PC-9 (cell line): ENCODE measurements at regions not wholly inside any gene's neighbourhood (a gene's known extent, or its start where the extent isn't known, plus 50 kb on each side); places are given as distances from the start of the nearest gene placed in this dataset.

ENCODE experiments used
- EZH2 ChIP-seq: fragments of 200-600 bp; sonication (generic); IDR thresholded peaks from 2 replicates; pipeline ENCODE4 v1.8.0; 2017; ENCODE audit warnings: antibody characterized with exemption, low read depth
- TF ChIP-seq, protein P1 (sequence below): fragments of 200-600 bp; sonication (generic); conservative IDR thresholded peaks from 2 replicates; pipeline ENCODE4 v1.6.1; 2017; ENCODE audit warnings: mixed run types, antibody characterized with exemption, mild to moderate bottlenecking, moderate library complexity

DNA sequence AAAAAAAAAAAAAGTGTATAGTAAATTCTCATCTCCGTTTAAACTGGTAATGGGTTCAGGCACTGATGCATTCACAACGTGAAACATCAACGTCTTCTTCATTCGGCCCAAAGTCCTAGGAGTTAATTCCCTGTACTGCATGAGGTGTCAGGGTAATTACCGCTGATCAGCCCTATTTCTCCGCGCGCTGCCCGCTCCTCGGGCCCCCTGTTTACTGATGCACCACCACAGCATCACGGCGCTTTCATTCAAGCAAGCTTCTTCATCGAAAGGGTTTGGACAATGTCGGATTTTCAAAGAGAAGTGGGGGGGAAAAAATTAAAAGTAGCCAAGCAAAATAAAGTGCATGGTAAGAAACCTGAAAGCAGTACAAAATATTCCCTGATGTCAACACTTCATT, 352.0 kb upstream of the POU3F3 start:
- TF ChIP-seq, protein P1, sequence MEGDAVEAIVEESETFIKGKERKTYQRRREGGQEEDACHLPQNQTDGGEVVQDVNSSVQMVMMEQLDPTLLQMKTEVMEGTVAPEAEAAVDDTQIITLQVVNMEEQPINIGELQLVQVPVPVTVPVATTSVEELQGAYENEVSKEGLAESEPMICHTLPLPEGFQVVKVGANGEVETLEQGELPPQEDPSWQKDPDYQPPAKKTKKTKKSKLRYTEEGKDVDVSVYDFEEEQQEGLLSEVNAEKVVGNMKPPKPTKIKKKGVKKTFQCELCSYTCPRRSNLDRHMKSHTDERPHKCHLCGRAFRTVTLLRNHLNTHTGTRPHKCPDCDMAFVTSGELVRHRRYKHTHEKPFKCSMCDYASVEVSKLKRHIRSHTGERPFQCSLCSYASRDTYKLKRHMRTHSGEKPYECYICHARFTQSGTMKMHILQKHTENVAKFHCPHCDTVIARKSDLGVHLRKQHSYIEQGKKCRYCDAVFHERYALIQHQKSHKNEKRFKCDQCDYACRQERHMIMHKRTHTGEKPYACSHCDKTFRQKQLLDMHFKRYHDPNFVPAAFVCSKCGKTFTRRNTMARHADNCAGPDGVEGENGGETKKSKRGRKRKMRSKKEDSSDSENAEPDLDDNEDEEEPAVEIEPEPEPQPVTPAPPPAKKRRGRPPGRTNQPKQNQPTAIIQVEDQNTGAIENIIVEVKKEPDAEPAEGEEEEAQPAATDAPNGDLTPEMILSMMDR: no peak
- no peak for TF ChIP-seq EZH2
